Liver (tissue), 8 donors: ENCODE measurements at regions not wholly inside any gene's neighbourhood (a gene's known extent, or its start where the extent isn't known, plus 50 kb on each side); places are given as distances from the start of the nearest gene placed in this dataset.

ENCODE experiments used
- DNase-seq: peaks from one replicate; pipeline ENCODE4 v3.0.0-alpha.2; 2017; ENCODE audit warnings: low spot score
- H3K27ac ChIP-seq, 2 donors: one replicate each; pipeline ENCODE4 v1.7.0; 2013; ENCODE audit warnings: inconsistent platforms in 2 of 2, low read length in 2 of 2, control low read depth in 1 of 2, low read depth in 1 of 2, mild to moderate bottlenecking in 1 of 2
- H3K27me3 ChIP-seq, 4 donors: one replicate each; pipeline versions ENCODE4 v1.6.1 to v1.7.0; 2013; ENCODE audit warnings: low read length in 3 of 4, inconsistent platforms in 1 of 4, mild to moderate bottlenecking in 1 of 4, moderate library complexity in 1 of 4; ENCODE audit not compliant: control insufficient read depth in 4 of 4, insufficient read depth in 4 of 4
- H3K36me3 ChIP-seq, 4 donors: one replicate each; pipeline versions ENCODE4 v1.6.1 to v1.7.0; 2013; ENCODE audit warnings: low read length in 3 of 4, mild to moderate bottlenecking in 3 of 4, low read depth in 1 of 4, moderate library complexity in 1 of 4; ENCODE audit not compliant: control insufficient read depth in 4 of 4, insufficient read depth in 3 of 4
- H3K4me1 ChIP-seq, 4 donors: one replicate each; pipeline versions ENCODE4 v1.6.1 to v1.7.0; 2013; ENCODE audit warnings: low read length in 3 of 4, mild to moderate bottlenecking in 3 of 4, moderate library complexity in 1 of 4; ENCODE audit not compliant: control insufficient read depth in 4 of 4, insufficient read depth in 4 of 4
- H3K4me3 ChIP-seq, 3 donors: one replicate each; pipeline versions ENCODE4 v1.6.1 to v1.7.0; 2013; ENCODE audit warnings: low read length in 3 of 3, control low read depth in 1 of 3, low read depth in 1 of 3, mild to moderate bottlenecking in 1 of 3
- H3K9ac ChIP-seq, 2 donors: one replicate each; pipeline ENCODE4 v1.7.0; 2013; ENCODE audit warnings: low read length in 2 of 2, mild to moderate bottlenecking in 2 of 2, moderate library complexity in 2 of 2, control low read depth in 1 of 2, low read depth in 1 of 2
- H3K9me3 ChIP-seq, 4 donors: one replicate each; pipeline versions ENCODE4 v1.6.1 to v1.7.0; 2013; ENCODE audit warnings: low read length in 3 of 4; ENCODE audit not compliant: control insufficient read depth in 4 of 4
- ATF3 ChIP-seq: IDR thresholded peaks from 2 replicates; pipeline ENCODE4 v1.6.1; 2016; ENCODE audit warnings: antibody characterized with exemption
- FOXA1 ChIP-seq: IDR thresholded peaks from 2 replicates; pipeline ENCODE4 v1.6.1; 2016; ENCODE audit warnings: antibody characterized with exemption
- HNF4A ChIP-seq, 2 donors: conservative IDR thresholded peaks; 2 replicates each; pipeline ENCODE4 v1.6.1; 2016; ENCODE audit warnings: antibody characterized with exemption in 2 of 2, mild to moderate bottlenecking in 2 of 2
- HNF4G ChIP-seq: IDR thresholded peaks from 2 replicates; pipeline ENCODE4 v1.6.1; 2016; ENCODE audit warnings: antibody characterized with exemption
- JUND ChIP-seq, 2 donors: IDR thresholded peaks; 2 replicates each; pipeline ENCODE4 v1.6.1; 2016; ENCODE audit warnings: antibody characterized with exemption in 2 of 2
- NR2F2 ChIP-seq: IDR thresholded peaks from 2 replicates; pipeline ENCODE4 v1.6.1; 2016; ENCODE audit warnings: antibody characterized with exemption
- RAD21 ChIP-seq, 2 donors: IDR thresholded peaks; 2 replicates each; pipeline ENCODE4 v1.6.1; 2016; ENCODE audit warnings: antibody characterized with exemption in 2 of 2, mild to moderate bottlenecking in 2 of 2
- REST ChIP-seq: IDR thresholded peaks from 2 replicates; pipeline ENCODE4 v1.6.1; 2016; ENCODE audit warnings: antibody characterized with exemption, mild to moderate bottlenecking
- SP1 ChIP-seq: IDR thresholded peaks from 2 replicates; pipeline ENCODE4 v1.6.1; 2018; ENCODE audit warnings: antibody characterized with exemption, mild to moderate bottlenecking
- TAF1 ChIP-seq: conservative IDR thresholded peaks from 2 replicates; pipeline ENCODE4 v1.6.1; 2016; ENCODE audit warnings: antibody characterized with exemption, mild to moderate bottlenecking
- YY1 ChIP-seq: IDR thresholded peaks from 2 replicates; pipeline ENCODE4 v1.6.1; 2016; ENCODE audit warnings: antibody characterized with exemption, mild to moderate bottlenecking
- ZBTB33 ChIP-seq: IDR thresholded peaks from 2 replicates; pipeline ENCODE4 v1.6.1; 2016; ENCODE audit warnings: antibody characterized with exemption
- WGBS: extraction: QIAGEN DNeasy Blood & Tissue Kit; methylation state at CpG from one replicate; pipeline ENCODE4 v1.1.7; 2013; 5-methylcytosine and 5-hydroxymethylcytosine counted together
- TF ChIP-seq, protein P1 (sequence below): fragments of 150-350 bp; IDR thresholded peaks from 2 replicates; pipeline ENCODE4 v1.5.1; 2017; ENCODE audit warnings: improper control_type of control experiment, low read depth, low read length; ENCODE audit not compliant: missing input control
- donor health status: healthy.
- donor health status: healthy.
- donor health status: healthy.
- donor health status: healthy.
- donor health status: healthy.

DNA sequence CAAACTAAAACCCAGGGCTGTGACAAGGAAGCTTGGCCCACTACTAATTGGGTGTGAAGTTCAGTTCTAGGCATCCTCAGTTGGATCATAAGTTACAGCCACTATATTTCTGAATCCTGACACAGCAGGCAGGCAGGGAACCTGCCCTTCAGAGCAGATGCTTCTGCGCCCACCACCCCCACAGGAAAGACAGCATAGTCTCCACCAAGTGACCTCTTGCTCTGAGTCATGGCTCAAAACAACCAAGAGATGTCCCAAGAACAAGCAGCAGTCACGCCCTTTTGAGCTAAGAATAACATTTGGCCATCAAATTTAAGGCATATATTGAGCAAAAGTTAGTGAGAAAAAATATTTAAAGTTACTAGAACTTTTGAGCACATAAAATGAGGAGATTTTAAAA, 170.7 kb upstream of the SMARCAD1 start:
- no peaks in the 10 kb centered on the region for H3K27me3 ChIP-seq
- WGBS = 67% methylated on average over 2 of the region's 2 CpGs
- H3K4me3 ChIP-seq = no peak overlapping the region
- DNase-seq = no peak
- no peaks in the 10 kb centered on the region for H3K36me3 ChIP-seq
- no peaks in the 10 kb centered on the region for H3K9me3 ChIP-seq
- no peak overlapping the region for H3K27ac ChIP-seq
- H3K9ac ChIP-seq = no peak overlapping the region
- no peaks in the 10 kb centered on the region for H3K4me1 ChIP-seq
- TF ChIP-seq HNF4G (no peak), REST (no peak), YY1 (no peak)

DNA sequence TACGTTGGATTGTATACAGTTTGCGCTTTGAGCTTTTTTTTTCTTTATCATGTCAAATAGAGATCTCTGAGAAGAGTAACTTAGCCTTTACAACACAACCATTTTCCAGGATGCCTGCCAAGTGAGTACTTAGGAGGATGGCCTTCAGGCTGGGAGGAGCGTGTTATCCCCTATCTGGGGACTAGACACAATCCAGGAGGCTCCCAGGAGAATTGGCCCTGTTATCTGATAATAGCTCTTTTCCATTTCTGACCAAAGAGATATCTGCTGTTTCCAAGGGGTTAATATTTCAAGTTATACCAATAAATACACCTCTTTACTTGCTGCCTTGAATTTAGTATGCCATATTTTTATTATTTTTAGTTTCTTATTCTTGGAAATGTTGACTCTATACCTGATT, 169.5 kb upstream of the SMARCAD1 start:
- no peak for DNase-seq
- no peak overlapping the region for H3K27ac ChIP-seq
- H3K9ac ChIP-seq = no peak overlapping the region
- TF ChIP-seq YY1 = no peak
- TF ChIP-seq ATF3 = no peak
- TF ChIP-seq JUND (IDR thresholded peaks at IDR 0.05) = no peak
- no peak for TF ChIP-seq TAF1
- TF ChIP-seq HNF4A (conservative IDR thresholded peaks at IDR 0.05) = no peak
- no peak for TF ChIP-seq REST
- TF ChIP-seq, protein P1, sequence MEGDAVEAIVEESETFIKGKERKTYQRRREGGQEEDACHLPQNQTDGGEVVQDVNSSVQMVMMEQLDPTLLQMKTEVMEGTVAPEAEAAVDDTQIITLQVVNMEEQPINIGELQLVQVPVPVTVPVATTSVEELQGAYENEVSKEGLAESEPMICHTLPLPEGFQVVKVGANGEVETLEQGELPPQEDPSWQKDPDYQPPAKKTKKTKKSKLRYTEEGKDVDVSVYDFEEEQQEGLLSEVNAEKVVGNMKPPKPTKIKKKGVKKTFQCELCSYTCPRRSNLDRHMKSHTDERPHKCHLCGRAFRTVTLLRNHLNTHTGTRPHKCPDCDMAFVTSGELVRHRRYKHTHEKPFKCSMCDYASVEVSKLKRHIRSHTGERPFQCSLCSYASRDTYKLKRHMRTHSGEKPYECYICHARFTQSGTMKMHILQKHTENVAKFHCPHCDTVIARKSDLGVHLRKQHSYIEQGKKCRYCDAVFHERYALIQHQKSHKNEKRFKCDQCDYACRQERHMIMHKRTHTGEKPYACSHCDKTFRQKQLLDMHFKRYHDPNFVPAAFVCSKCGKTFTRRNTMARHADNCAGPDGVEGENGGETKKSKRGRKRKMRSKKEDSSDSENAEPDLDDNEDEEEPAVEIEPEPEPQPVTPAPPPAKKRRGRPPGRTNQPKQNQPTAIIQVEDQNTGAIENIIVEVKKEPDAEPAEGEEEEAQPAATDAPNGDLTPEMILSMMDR = no peak
- no peak for TF ChIP-seq ZBTB33
- no peak for TF ChIP-seq SP1
- no peak for TF ChIP-seq NR2F2
- TF ChIP-seq FOXA1 = no peak
- TF ChIP-seq RAD21 (IDR thresholded peaks at IDR 0.05) = no peak
- H3K4me3 ChIP-seq = no peak overlapping the region
- H3K9me3 ChIP-seq = no peaks in the 10 kb centered on the region
- 70% methylated on average over 3 of the region's 3 CpGs for WGBS
- no peaks in the 10 kb centered on the region for H3K27me3 ChIP-seq
- no peaks in the 10 kb centered on the region for H3K4me1 ChIP-seq
- H3K36me3 ChIP-seq = no peaks in the 10 kb centered on the region
